HepG2 (cell line): ENCODE measurements at regions not wholly inside any gene's neighbourhood (a gene's known extent, or its start where the extent isn't known, plus 50 kb on each side); places are given as distances from the start of the nearest gene placed in this dataset.

Source experiments
- PBX2 ChIP-seq: IDR thresholded peaks from 2 replicates; pipeline ENCODE4 v1.6.1; 2016; ENCODE audit warnings: control low read depth
- ZNF577 ChIP-seq: sonication (generic); formaldehyde crosslinking; IDR thresholded peaks from 2 replicates; pipeline ENCODE4 v1.4.0; 2020; ENCODE audit warnings: mild to moderate bottlenecking, low read depth, missing genetic modification reagents, borderline replicate concordance

GRCh38 chrX:6382284-6382683, 152.6 kb downstream of the VCX3A start:
- TF ChIP-seq ZNF577 (no peak), PBX2 (CRISPR knock-in tag) (no peak)
